HCT116 (cell line): ENCODE measurements at regions not wholly inside any gene's neighbourhood (a gene's known extent, or its start where the extent isn't known, plus 50 kb on each side); places are given as distances from the start of the nearest gene placed in this dataset.

Experiments used
- ATAC-seq: fragments of 200-7000 bp; cut with Tn5 transposase; 2 replicates; pipeline ENCODE4 v1.9.1; 2020; ENCODE audit warnings: mild to moderate bottlenecking, moderate library complexity
- BruUV-seq: library from RNA; stranded (reverse); fragments of 400-500 nt; replicated peaks from 2 replicates; lab custom pipeline; 2021; lab: Mats Ljungman, UMichigan
- CTCF ChIA-PET: fragments of 300-600 bp; sonication (Branson Sonifier 250); formaldehyde crosslinking; loops from one replicate; lab custom pipeline; 2021; ENCODE audit warnings: antibody characterized with exemption; lab: Charles Lee
- POLR2A ChIA-PET: fragments of 300-600, 350-600 bp; sonication (Branson Sonifier 250); formaldehyde crosslinking; loops from one replicate; lab custom pipeline; 2021; ENCODE audit warnings: antibody characterized with exemption; lab: Charles Lee
- RAD21 ChIA-PET, 2 experiments: fragments of 300-600 bp; sonication (Branson Sonifier 250); formaldehyde crosslinking; loops; one replicate each; lab custom pipeline; 2023; ENCODE audit warnings: low total read pairs in 2 of 2; ENCODE audit not compliant: uncharacterized antibody in 2 of 2, unreplicated experiment in 2 of 2, low non-redundant PET in 1 of 2; lab: Charles Lee
- DNase-seq: peaks from one replicate; pipeline ENCODE4 v3.0.0-alpha.2; 2010; ENCODE audit warnings: low read depth, low spot score
- H2AFZ ChIP-seq: fragments of 200-600 bp; shearing (Covaris generic), sonication (generic); 2 replicates; pipeline ENCODE4 v1.6.1; 2017; ENCODE audit warnings: low read depth, mixed run types, mixed read lengths, antibody characterized with exemption, low read length; ENCODE audit not compliant: poor library complexity, severe bottlenecking
- H3K27ac ChIP-seq: 2 replicates; pipeline ENCODE4 v1.5.1; 2012; ENCODE audit warnings: low read depth, low read length
- H3K27me3 ChIP-seq: fragments of 200-600 bp; sonication (generic); 2 replicates; pipeline ENCODE4 v1.6.1; 2016; ENCODE audit warnings: mixed run types, low read length, mixed read lengths; ENCODE audit not compliant: insufficient read depth
- H3K36me3 ChIP-seq, 2 experiments: fragments of 200-500 bp in 1 of 2; fragments of 200-600 bp in 1 of 2; sonication (Bioruptor generic) in 1 of 2; sonication (generic) in 1 of 2; 2 replicates each; pipeline versions ENCODE4 v1.5.1 to v1.6.1; 2014 to 2016; ENCODE audit warnings: low read length in 2 of 2, inconsistent platforms in 1 of 2, mixed read lengths in 1 of 2, mixed run types in 1 of 2; ENCODE audit not compliant: insufficient read depth in 2 of 2, control insufficient read depth in 1 of 2
- H3K4me1 ChIP-seq, 2 experiments: fragments of 200-600 bp in 1 of 2; sonication (generic) in 1 of 2; 2 replicates each; pipeline versions ENCODE4 v1.5.1 to v1.6.1; 2012 to 2017; ENCODE audit warnings: low read length in 2 of 2, inconsistent platforms in 1 of 2, mild to moderate bottlenecking in 1 of 2, mixed read lengths in 1 of 2, mixed run types in 1 of 2, moderate library complexity in 1 of 2; ENCODE audit not compliant: insufficient read depth in 2 of 2, control insufficient read depth in 1 of 2
- H3K4me2 ChIP-seq: fragments of 200-600 bp; sonication (generic); 2 replicates; pipeline ENCODE4 v1.6.1; 2017; ENCODE audit warnings: mixed run types, low read length, mixed read lengths
- H3K4me3 ChIP-seq, 2 experiments: fragments of 200-600 bp in 1 of 2; sonication (generic) in 1 of 2; replicated peaks in 1 of 2; 2 replicates each; pipeline ENCODE4 v1.5.1; 2011 to 2016; ENCODE audit warnings: low read length in 2 of 2, control low read depth in 1 of 2, low read depth in 1 of 2, mild to moderate bottlenecking in 1 of 2, mixed read lengths in 1 of 2, mixed run types in 1 of 2
- H3K79me2 ChIP-seq: fragments of 200-600 bp; sonication (generic); 2 replicates; pipeline ENCODE4 v1.6.1; 2017; ENCODE audit warnings: mild to moderate bottlenecking, mixed run types, low read length, moderate library complexity, mixed read lengths; ENCODE audit not compliant: insufficient read depth
- H3K9ac ChIP-seq: fragments of 200-600 bp; sonication (generic); 2 replicates; pipeline ENCODE4 v1.6.1; 2016; ENCODE audit warnings: low read length, mixed read lengths
- H3K9me2 ChIP-seq: fragments of 200-600 bp; sonication (generic), shearing (Covaris generic); 2 replicates; pipeline ENCODE4 v1.6.1; 2017; ENCODE audit warnings: mixed run types, mild to moderate bottlenecking, moderate library complexity; ENCODE audit not compliant: insufficient read depth
- H3K9me3 ChIP-seq, 2 experiments: fragments of 200-500 bp in 1 of 2; fragments of 200-600 bp in 1 of 2; sonication (Bioruptor generic) in 1 of 2; sonication (generic) in 1 of 2; 2 replicates each; pipeline ENCODE4 v1.6.1; 2014 to 2017; ENCODE audit warnings: low read length in 2 of 2, mixed read lengths in 2 of 2, inconsistent platforms in 1 of 2, low read depth in 1 of 2, mild to moderate bottlenecking in 1 of 2, mixed run types in 1 of 2, moderate library complexity in 1 of 2; ENCODE audit not compliant: control insufficient read depth in 1 of 2, insufficient read depth in 1 of 2
- H4K20me1 ChIP-seq: fragments of 200-600 bp; sonication (generic), shearing (Covaris generic); 2 replicates; pipeline ENCODE4 v1.6.1; 2017; ENCODE audit warnings: mixed run types, mild to moderate bottlenecking, moderate library complexity; ENCODE audit not compliant: insufficient read depth
- ATF3 ChIP-seq: IDR thresholded peaks from 2 replicates; pipeline ENCODE4 v1.6.1; 2012
- CBX3 ChIP-seq: IDR thresholded peaks from 2 replicates; pipeline ENCODE4 v1.6.1; 2012; ENCODE audit warnings: low read depth
- CEBPB ChIP-seq: IDR thresholded peaks from 2 replicates; pipeline ENCODE4 v1.6.1; 2012; ENCODE audit warnings: low read depth
- EGR1 ChIP-seq: IDR thresholded peaks from 2 replicates; pipeline ENCODE4 v1.6.1; 2012; ENCODE audit warnings: low read depth
- ELF1 ChIP-seq: IDR thresholded peaks from 2 replicates; pipeline ENCODE4 v1.6.1; 2012; ENCODE audit warnings: low read depth, borderline replicate concordance
- EZH2 ChIP-seq: fragments of 200-600 bp; sonication (generic); IDR thresholded peaks from 2 replicates; pipeline ENCODE4 v1.6.1; 2017; ENCODE audit warnings: antibody characterized with exemption, mixed run types
- FOSL1 ChIP-seq: IDR thresholded peaks from 2 replicates; pipeline ENCODE4 v1.6.1; 2012; ENCODE audit warnings: low read depth
- JUND ChIP-seq: IDR thresholded peaks from 2 replicates; pipeline ENCODE4 v1.6.1; 2012
- MAX ChIP-seq: IDR thresholded peaks from 2 replicates; pipeline ENCODE4 v1.6.1; 2012
- POLR2AphosphoS5 ChIP-seq: IDR thresholded peaks from 2 replicates; pipeline ENCODE4 v1.6.1; 2011; ENCODE audit warnings: mild to moderate bottlenecking, low read depth, low read length, moderate library complexity
- RAD21 ChIP-seq: IDR thresholded peaks from 2 replicates; pipeline ENCODE4 v1.6.1; 2012; ENCODE audit warnings: low read depth, mild to moderate bottlenecking
- TCF7L2 ChIP-seq: IDR thresholded peaks from 2 replicates; pipeline ENCODE4 v1.7.0; 2011; ENCODE audit warnings: borderline replicate concordance, inconsistent platforms; ENCODE audit not compliant: insufficient read depth, insufficient read length; ENCODE audit errors: extremely low read depth
- YY1 ChIP-seq: IDR thresholded peaks from 2 replicates; pipeline ENCODE4 v1.6.1; 2011; ENCODE audit warnings: low read length, low read depth, moderate library complexity, mild to moderate bottlenecking; ENCODE audit not compliant: insufficient replicate concordance; ENCODE audit errors: extremely low read depth
- ZBTB33 ChIP-seq: IDR thresholded peaks from 2 replicates; pipeline ENCODE4 v1.6.1; 2011; ENCODE audit warnings: mild to moderate bottlenecking, low read length, moderate library complexity; ENCODE audit not compliant: insufficient replicate concordance; ENCODE audit errors: extremely low read depth
- intact Hi-C: fragments of 100-400 bp; cut with micrococcal nuclease; formaldehyde crosslinking; loops from 2 replicates; pipeline ENCODE4 v1.10.0; 2022

GRCh38 chr15:47972738-47973137 is 148.1 kb upstream of the SLC24A5 start:
- TF ChIP-seq ELF1 (no peak), ATF3 (no peak), ZBTB33 (no peak), JUND (no peak), MAX (no peak), POLR2AphosphoS5 (no peak), CEBPB (no peak), EGR1 (no peak), EZH2 (no peak), YY1 (no peak), RAD21 (no peak), FOSL1 (no peak), TCF7L2 (no peak), CBX3 (no peak)
- no peaks in the 10 kb centered on the region for H4K20me1 ChIP-seq
- no peaks in the 10 kb centered on the region for H3K79me2 ChIP-seq
- H2AFZ ChIP-seq = no peak overlapping the region
- no peaks in the 10 kb centered on the region for H3K27me3 ChIP-seq
- ChIA-PET RAD21 (no interaction called here), CTCF (no interaction called here), POLR2A (no interaction called here)
- H3K4me1 ChIP-seq = no peaks in the 10 kb centered on the region
- no peak overlapping the region for H3K9ac ChIP-seq
- ATAC-seq = no peak
- BruUV-seq = no TSS peak
- H3K9me3 ChIP-seq = peaks cover 17 to 38% of the 10 kb centered on the region in 2 experiments; a peak in 2 of 4 replicates
- no peak overlapping the region for H3K4me3 ChIP-seq
- no peaks in the 10 kb centered on the region for H3K36me3 ChIP-seq
- no peak overlapping the region for H3K4me2 ChIP-seq
- intact Hi-C loops = no loop called here
- DNase-seq = no peak
- H3K9me2 ChIP-seq = no peaks in the 10 kb centered on the region
- H3K27ac ChIP-seq = no peak overlapping the region
